ENCODE measurements at regions not wholly inside any gene's neighbourhood (a gene's known extent, or its start where the extent isn't known, plus 50 kb on each side); places are given as distances from the start of the nearest gene placed in this dataset.
A peak's percentile ranks its signal among the peaks of the same experiment; 100 is the strongest.
"Not testable (repeated sequence)": the region's sequence is repeated elsewhere in the genome, so short reads cannot be mapped to it uniquely, and the experiment has no call there.

DNA sequence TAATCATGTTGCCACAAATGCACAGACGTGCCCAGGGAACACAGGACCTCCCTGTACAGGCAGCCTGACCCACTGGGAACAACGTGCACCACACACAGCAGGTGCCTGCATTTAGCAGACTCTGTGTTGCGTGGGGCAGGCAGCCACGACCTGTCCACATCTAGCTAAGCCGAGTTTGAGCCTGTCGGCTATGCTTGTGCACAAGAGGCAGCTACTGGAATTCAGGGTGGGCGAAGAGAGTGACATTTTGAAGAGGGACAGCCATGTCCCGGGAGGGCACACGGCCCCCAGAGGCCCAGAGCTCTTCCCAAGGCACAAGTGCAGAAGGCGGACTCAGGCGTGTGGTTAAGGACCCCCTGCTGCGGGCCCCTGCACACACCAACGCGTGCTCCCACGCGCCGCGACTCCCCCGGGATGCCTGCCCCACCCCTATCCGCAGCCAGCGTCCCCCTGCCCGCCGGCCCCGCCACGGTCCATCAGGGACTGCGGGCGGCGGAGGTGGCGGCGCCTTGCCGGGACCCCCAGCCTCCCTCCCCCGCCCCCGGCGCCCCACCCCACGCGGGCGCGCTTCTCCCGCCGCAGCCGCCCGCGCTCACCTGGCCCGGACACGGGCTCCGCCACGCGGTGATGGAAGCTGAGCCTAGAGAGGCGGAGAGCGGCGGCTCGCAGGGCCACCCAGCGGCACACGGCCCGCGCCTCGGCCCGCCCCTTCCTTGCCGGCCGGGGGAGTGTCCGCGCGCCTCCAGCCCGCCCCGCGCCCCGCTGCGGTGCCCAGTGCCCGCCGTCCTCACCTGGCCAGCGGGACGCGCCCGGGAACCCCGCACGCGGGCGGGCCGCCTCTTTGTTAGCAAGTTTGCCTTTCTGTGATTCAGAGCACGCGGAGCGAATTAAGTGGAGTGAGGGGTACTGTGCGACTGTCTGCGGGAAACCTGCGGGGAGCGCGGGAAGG is 125.3 kb upstream of the PRMT8 start:
- peak in 31 of 42 donors; percentile 29 to 71 (median 49) for DNase-seq
- intact Hi-C loops (cut with DNase I) = no loop called here

DNA sequence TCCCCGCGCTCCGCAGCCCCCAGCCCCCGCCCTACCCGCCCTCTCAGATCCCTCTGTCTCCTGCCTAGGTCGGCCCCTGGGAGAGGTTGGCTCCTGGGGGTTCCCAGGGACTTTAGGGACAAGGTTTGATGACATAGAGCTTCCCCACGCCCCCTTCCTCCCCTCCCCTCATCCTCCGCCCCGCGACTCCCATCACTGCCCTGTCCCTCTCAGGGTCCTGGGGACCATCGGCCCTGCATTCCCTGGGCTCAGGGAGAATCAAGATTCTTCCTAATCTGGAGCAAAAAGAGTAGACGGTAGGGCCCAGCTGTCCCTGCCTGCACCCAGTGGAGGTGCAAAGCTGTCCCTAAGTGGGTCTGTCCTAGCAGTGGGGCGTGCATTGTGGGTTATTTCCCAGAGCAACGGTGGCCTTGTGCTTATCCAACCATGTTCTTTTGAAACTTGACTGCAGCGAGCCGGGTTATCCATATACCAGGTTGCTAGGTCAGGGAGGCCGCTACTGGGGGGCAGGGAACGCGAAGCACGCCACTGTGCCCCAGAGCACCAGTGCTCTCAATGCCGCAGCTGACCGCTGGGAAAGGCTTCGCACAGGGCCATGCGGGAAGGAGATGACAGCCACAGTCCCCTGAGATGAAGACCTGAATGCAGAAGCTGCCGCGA is 124.4 kb upstream of the PRMT8 start:
- intact Hi-C loops (cut with DNase I) = no loop called here
- DNase-seq = peak in 1 of 42 donors; percentile 15

GRCh38 chr12:3367750-3368444 is 123.1 kb upstream of the PRMT8 start:
- intact Hi-C loops (cut with DNase I) = no loop called here
- DNase-seq = peak in 6 of 42 donors; percentile 20 to 55 (median 34)

GRCh38 chr12:3371018-3371417 is 120.0 kb upstream of the PRMT8 start:
- intact Hi-C loops (cut with DNase I) = no loop called here
- peak in 1 of 42 donors; percentile 16 for DNase-seq

GRCh38 chr12:3375326-3375725 is 115.7 kb upstream of the PRMT8 start:
- DNase-seq = peak in 2 of 42 donors; percentile 1 to 9
- intact Hi-C loops (cut with DNase I) = no loop called here

DNA sequence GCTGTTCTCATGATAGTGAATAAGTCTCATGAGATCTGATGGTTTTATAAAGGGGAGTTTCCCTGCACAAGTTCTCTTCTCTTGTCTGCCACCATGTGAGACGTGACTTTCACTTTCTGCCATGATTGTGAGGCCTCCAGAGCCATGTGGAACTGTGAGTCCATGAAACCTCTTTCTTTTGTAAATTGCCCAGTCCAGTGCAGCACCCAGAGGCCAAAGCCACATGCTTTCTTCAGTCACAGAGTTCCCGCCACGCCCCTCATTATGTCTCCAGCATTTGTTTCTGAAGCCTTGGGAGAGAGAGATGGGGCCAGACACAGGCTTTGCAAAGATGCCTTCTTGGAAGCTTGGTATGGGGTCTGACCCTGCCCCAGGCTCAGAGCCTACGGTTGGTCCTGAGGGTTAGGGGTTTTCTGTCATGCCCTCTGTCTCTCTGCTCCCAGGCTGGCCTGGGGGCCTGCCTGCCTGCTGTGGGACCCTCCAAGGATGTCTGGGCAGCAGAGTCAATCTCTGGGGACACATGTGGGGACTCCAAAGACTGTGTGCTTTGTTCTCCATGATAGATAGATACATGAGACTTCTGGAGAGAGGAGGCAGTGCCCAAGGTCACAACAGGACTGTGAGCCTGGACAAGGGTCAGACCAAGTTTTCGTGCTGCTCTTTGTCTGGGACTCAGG is 114.1 kb upstream of the PRMT8 start:
- DNase-seq = peak in 2 of 42 donors; percentile 7 to 22
- intact Hi-C loops (cut with DNase I) = no loop called here

- intact Hi-C loops (cut with DNase I) = no loop called here
- no peak for DNase-seq
Measured at GRCh38 chr12:3378655-3379054, 112.3 kb upstream of the PRMT8 start.

GRCh38 chr12:3379079-3379478 is 111.9 kb upstream of the PRMT8 start:
- intact Hi-C loops (cut with DNase I) = no loop called here
- no peak for DNase-seq

GRCh38 chr12:3380200-3381043 is 110.6 kb upstream of the PRMT8 start:
- intact Hi-C loops (cut with DNase I) = no loop called here
- DNase-seq = no peak

DNA sequence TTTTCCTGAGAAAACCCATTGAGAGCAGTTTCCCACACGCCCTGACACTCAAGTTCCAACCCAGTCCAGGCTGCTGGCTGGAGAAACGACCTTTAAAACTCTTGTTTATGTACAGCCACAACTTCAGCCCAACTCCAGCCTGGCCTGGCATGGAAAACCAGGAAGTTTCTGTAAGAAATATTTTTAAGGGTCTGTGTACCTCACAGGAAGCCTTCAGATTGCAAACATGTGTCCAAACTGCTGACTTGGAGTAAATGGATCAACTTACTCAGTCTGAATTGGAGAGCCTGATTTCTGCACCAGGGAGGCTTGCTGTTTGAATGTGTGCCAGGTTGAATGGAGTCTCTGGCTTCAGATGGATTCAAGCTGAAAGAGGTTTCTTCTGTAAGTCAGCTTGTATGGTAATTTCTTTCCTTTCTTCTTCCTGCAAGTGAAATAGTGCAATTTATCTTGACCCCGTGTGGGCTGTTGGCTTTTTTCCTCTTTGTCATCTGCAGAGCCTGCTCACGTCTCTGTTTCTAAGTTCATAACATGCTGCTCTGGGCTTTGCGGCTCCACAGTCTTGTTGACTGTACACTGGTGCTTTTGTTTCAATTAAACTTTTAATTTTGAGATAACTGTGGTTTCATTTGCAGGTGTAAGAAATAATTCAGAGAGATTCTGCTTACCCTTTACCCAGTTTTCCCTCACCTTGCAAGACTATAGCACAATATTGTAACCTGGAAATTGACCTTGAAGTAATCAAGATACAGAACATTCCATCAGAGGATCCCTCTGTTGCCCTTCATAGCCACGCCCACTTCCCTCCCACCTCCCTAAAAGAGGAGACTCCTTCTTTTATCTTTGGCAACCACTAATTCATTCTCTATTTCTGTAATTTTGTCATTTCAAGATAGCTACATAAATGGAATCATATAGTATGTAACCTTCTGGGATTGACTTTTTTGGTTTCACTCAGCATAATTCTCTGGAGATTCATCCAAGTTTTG is 109.7 kb upstream of the PRMT8 start:
- intact Hi-C loops (cut with DNase I) = no loop called here

GRCh38 chr12:3389986-3390385 is 101.0 kb upstream of the PRMT8 start:
- intact Hi-C loops (cut with DNase I) = no loop called here
- no peak for DNase-seq

More for the DNA sequence above, 109.7 kb upstream of the PRMT8 start:
- DNase-seq = no peak

- DNase-seq; intact Hi-C loops (cut with DNase I): not testable (repeated sequence)
Measured at GRCh38 chr12:3397596-3397995, 93.4 kb upstream of the PRMT8 start.

- intact Hi-C loops (cut with DNase I) = no loop called here
- no peak for DNase-seq
Measured at GRCh38 chr12:3398196-3398789, 92.7 kb upstream of the PRMT8 start.

DNA sequence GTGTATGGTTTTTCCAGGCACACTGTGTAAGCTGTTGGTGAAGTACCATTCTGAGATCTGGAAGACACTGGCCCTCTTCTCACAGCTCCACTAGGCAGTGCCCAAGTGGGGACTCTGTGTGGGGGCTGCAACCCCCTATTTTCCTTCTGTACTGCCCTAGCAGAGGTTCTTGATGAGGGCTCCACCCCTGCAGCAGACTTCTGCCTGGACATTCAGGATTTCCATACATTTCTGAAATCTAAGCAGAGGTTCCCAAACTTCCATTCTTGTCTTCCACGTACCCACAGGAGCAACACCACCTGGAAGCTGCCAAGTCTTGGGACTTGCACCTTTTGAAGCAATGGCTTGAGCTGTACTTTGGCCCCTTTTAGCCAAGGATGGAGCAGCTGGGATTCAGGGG is 85.2 kb upstream of the PRMT8 start:
- no peak for DNase-seq
- intact Hi-C loops (cut with DNase I) = no loop called here

GRCh38 chr12:3407723-3408122 is 83.3 kb upstream of the PRMT8 start:
- intact Hi-C loops (cut with DNase I) = no loop called here

GRCh38 chr12:3409662-3410061 is 81.3 kb upstream of the PRMT8 start:
- DNase-seq = peak in 1 of 42 donors; percentile 30
- intact Hi-C loops (cut with DNase I) = no loop called here

More at GRCh38 chr12:3407723-3408122, 83.3 kb upstream of the PRMT8 start:
- DNase-seq = no peak

DNA sequence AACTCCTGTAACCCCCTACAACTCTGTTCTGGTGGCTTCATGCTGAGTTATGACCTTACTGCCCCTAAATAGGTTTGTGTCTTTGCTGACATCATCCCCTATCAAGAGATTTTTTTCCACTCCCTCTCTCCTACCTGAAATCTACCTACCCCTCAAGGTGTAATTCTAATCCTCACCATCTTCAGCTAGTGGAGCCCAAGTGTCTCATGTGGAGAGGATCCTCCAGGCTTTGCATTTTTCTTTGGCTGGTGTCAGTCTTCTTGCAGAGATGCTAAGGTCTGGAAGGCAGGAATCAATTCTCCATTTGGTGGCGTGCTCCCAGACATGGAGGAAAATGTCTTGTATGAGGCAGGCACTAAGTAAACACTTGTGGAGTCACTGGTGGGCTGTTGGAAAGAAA is 74.8 kb upstream of the PRMT8 start:
- DNase-seq = peak in 1 of 42 donors; percentile 19
- intact Hi-C loops (cut with DNase I) = no loop called here
